Loucy (cell line): ENCODE measurements at regions not wholly inside any gene's neighbourhood (a gene's known extent, or its start where the extent isn't known, plus 50 kb on each side); places are given as distances from the start of the nearest gene placed in this dataset.

Experiments
- H2AFZ ChIP-seq: fragments of 200-600 bp; sonication (generic); 2 replicates; pipeline ENCODE4 v1.6.0; 2016; ENCODE audit warnings: antibody characterized with exemption, mild to moderate bottlenecking, low read length, moderate library complexity
- H3F3A ChIP-seq: fragments of 200-600 bp; 2 replicates; pipeline ENCODE4 v1.6.0; 2016; ENCODE audit warnings: antibody characterized with exemption, low read depth, mild to moderate bottlenecking
- H3K27me3 ChIP-seq: fragments of 200-600 bp; sonication (generic); 2 replicates; pipeline ENCODE4 v1.6.1; 2014; ENCODE audit warnings: low read length, mild to moderate bottlenecking; ENCODE audit not compliant: insufficient read depth, poor library complexity, severe bottlenecking
- H3K36me3 ChIP-seq: fragments of 200-600 bp; sonication (generic); 2 replicates; pipeline ENCODE4 v1.6.1; 2016; ENCODE audit warnings: low read length; ENCODE audit not compliant: insufficient read depth
- H3K4me1 ChIP-seq: fragments of 200-600 bp; sonication (generic); 2 replicates; pipeline ENCODE4 v1.5.1; 2014; ENCODE audit warnings: low read length, mild to moderate bottlenecking; ENCODE audit not compliant: insufficient read depth, poor library complexity, severe bottlenecking
- H3K4me2 ChIP-seq: fragments of 200-600 bp; sonication (generic); 2 replicates; pipeline ENCODE4 v1.6.0; 2014; ENCODE audit warnings: antibody characterized with exemption, low read length, low read depth, mild to moderate bottlenecking; ENCODE audit not compliant: poor library complexity, severe bottlenecking
- H3K4me3 ChIP-seq: fragments of 200-600 bp; sonication (generic); 2 replicates; pipeline ENCODE4 v1.5.1; 2014; ENCODE audit warnings: low read length, mild to moderate bottlenecking, mixed read lengths; ENCODE audit not compliant: poor library complexity, severe bottlenecking
- H3K79me2 ChIP-seq: fragments of 200-600 bp; sonication (generic); 2 replicates; pipeline ENCODE4 v1.6.1; 2014; ENCODE audit warnings: low read length; ENCODE audit not compliant: insufficient read depth
- H3K9ac ChIP-seq: fragments of 200-600 bp; sonication (generic); 2 replicates; pipeline ENCODE4 v1.6.0; 2014; ENCODE audit warnings: mild to moderate bottlenecking, low read depth, low read length, moderate library complexity; ENCODE audit not compliant: poor library complexity, severe bottlenecking
- H3K9me2 ChIP-seq: fragments of 200-600 bp; sonication (generic); replicated peaks from 2 replicates; pipeline ENCODE4 v1.6.1; 2016; ENCODE audit warnings: low read depth, low read length, mixed read lengths
- H3K9me3 ChIP-seq: fragments of 200-600 bp; sonication (generic); 2 replicates; pipeline ENCODE4 v1.6.1; 2014; ENCODE audit warnings: mild to moderate bottlenecking, antibody characterized with exemption, low read length, low read depth; ENCODE audit not compliant: insufficient read depth
- H4K20me1 ChIP-seq: fragments of 200-600 bp; sonication (generic); 2 replicates; pipeline ENCODE4 v1.6.0; 2014; ENCODE audit warnings: antibody characterized with exemption, low read length, mild to moderate bottlenecking; ENCODE audit not compliant: insufficient read depth, poor library complexity, severe bottlenecking
- CTCF ChIP-seq: fragments of 200-600 bp; sonication (generic); conservative IDR thresholded peaks from 2 replicates; pipeline ENCODE4 v1.5.1; 2014; ENCODE audit warnings: mild to moderate bottlenecking, antibody characterized with exemption, low read length
- EZH2phosphoT487 ChIP-seq: fragments of 200-600 bp; IDR thresholded peaks from 2 replicates; pipeline ENCODE4 v1.6.1; 2018; ENCODE audit warnings: antibody characterized with exemption, mild to moderate bottlenecking, moderate library complexity, borderline replicate concordance

GRCh38 chr1:14115976-14116375, 416.0 kb downstream of the PRDM2 start:
- Histone ChIP-seq H3K4me2 (no peak overlapping the region), H4K20me1 (no peaks in the 10 kb centered on the region), H3K9me3 (no peaks in the 10 kb centered on the region; the same call in 1 of the 2 replicates), H3F3A (no peaks in the 10 kb centered on the region), H3K9me2 (no peaks in the 10 kb centered on the region), H3K4me1 (peaks cover 6% of the 10 kb centered on the region), H3K9ac (no peak overlapping the region), H3K79me2 (no peaks in the 10 kb centered on the region), H3K36me3 (no peaks in the 10 kb centered on the region), H3K4me3 (no peak overlapping the region), H2AFZ (no peak overlapping the region), H3K27me3 (no peaks in the 10 kb centered on the region)
- no peak for TF ChIP-seq CTCF
- TF ChIP-seq EZH2phosphoT487, result no peak

GRCh38 chr1:14117700-14118099, 417.7 kb downstream of the PRDM2 start:
- peaks cover 6% of the 10 kb centered on the region for H3K4me1 ChIP-seq
- H3K9me3 ChIP-seq, result no peaks in the 10 kb centered on the region; the same call in 1 of the 2 replicates
- no peak overlapping the region for H3K4me2 ChIP-seq
- H3K4me3 ChIP-seq, result no peak overlapping the region
- H3K79me2 ChIP-seq, result no peaks in the 10 kb centered on the region
- no peak overlapping the region for H3K9ac ChIP-seq
- H3K27me3 ChIP-seq, result no peaks in the 10 kb centered on the region
- no peak overlapping the region for H2AFZ ChIP-seq
- H3K9me2 ChIP-seq, result no peaks in the 10 kb centered on the region
- no peaks in the 10 kb centered on the region for H3F3A ChIP-seq
- TF ChIP-seq EZH2phosphoT487 (no peak), CTCF (no peak)
- H4K20me1 ChIP-seq, result no peaks in the 10 kb centered on the region
- H3K36me3 ChIP-seq, result no peaks in the 10 kb centered on the region

- H3K9me3 ChIP-seq, result no peaks in the 10 kb centered on the region; the same call in 1 of the 2 replicates
- H3K9ac ChIP-seq, result no peak overlapping the region
- H3F3A ChIP-seq, result no peaks in the 10 kb centered on the region
- H3K9me2 ChIP-seq, result no peaks in the 10 kb centered on the region
- H4K20me1 ChIP-seq, result no peaks in the 10 kb centered on the region
- no peaks in the 10 kb centered on the region for H3K36me3 ChIP-seq
- H2AFZ ChIP-seq, result no peak overlapping the region
- H3K27me3 ChIP-seq, result no peaks in the 10 kb centered on the region
- no peaks in the 10 kb centered on the region for H3K79me2 ChIP-seq
- H3K4me1 ChIP-seq, result peaks cover 6% of the 10 kb centered on the region
- H3K4me3 ChIP-seq, result no peak overlapping the region
- no peak for TF ChIP-seq EZH2phosphoT487
- TF ChIP-seq CTCF, result no peak
- no peak overlapping the region for H3K4me2 ChIP-seq
Observed at GRCh38 chr1:14118691-14119485, 418.9 kb downstream of the PRDM2 start.
